NCI-H2227 (cell line): ENCODE measurements at regions not wholly inside any gene's neighbourhood (a gene's known extent, or its start where the extent isn't known, plus 50 kb on each side); places are given as distances from the start of the nearest gene placed in this dataset.

Experiments used
- DNase-seq: peaks from one replicate; lab custom pipeline; 2025; ENCODE audit not compliant: unreplicated experiment; lab: John Stamatoyannopoulos, UW

DNA sequence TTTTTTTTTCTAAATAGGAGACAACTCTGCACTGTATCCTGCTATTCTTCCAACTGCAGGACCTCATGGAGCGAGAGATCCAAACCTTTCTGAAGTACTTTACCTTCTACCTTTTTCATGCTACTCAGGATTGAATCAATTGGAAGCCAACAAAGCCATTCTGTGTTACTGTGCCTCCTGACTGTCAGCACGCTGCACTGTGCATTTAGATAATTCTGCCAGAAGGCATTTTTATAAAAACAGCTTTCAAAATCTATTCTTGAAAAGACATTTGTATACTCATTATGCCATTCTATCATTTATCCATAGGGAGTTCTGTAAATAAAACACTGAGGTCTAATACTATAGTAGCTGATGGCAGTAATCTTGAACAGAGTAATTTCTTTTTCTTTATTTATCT, 142.8 kb downstream of the SLIT2 start:
- DNase-seq = peak; percentile 17

DNA sequence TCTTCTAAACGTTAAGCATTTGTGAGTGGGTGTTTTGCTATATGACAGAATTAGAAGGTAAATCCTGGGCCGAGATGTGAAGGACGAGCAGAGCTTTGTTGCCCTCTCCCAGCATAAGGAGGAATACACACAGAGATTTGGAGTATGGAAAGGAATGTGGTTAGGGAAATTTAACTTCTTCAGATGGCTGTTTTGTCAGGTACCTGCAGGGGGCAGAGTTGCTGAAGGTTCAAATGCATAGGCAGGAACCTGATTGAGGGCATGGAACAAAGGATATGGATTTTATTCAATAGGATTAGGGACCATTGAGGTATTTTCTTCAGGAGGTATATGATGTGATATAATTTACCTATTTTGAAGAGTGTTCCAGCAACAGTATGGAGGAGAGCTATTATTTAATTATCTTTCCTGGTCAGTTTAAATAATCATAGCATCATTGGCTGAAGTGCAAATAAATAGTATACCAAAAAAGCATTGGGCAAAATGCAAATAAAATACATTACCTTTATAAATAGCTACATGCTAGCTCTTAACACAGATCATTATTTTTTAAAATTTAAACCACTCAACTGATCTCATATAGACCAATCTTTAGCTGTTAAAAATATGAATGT, 143.6 kb downstream of the SLIT2 start:
- DNase-seq = peak; percentile 54

GRCh38 chr4:20403290-20403689, 151.6 kb downstream of the SLIT2 start:
- DNase-seq = no peak

DNA sequence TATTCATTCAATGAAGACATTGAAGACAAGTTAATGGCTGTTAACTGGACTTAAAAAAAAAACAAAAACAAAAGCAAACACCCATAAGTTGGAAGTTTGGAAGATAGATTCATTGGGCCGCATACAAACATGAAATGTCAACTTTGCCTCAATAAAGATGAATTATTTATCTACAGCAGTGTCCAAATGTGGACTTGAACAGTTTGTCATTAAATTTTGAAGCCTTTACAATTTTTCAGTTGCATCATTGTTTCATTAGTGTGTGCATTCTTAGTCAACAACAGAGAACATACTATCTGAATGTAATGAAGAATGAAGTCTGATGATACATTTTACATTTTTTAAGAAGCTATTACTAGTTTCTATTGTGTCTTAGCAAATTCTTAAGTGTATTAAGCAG, 152.1 kb downstream of the SLIT2 start:
- DNase-seq = no peak

DNA sequence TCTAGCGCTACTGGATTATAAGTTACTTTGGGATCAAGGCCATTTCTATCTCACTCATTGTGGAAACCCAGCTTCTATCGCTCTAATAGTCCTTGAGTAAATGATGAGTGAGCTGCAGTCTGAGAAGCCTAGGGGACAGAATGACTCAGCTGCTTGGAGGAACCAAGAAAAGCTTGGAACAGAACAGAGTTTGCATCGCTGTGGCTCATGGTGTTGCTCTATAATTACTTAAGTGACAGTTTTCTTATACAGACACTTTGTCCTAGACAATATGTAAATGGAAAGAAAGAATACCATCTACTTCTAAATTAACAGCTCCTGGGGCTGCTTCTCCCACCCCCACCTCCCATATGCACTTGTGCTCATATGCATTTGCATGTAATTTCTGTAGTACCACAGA, 156.9 kb downstream of the SLIT2 start:
- DNase-seq = peak; percentile 3

- DNase-seq = no peak
These were observed 160.4 kb downstream of the SLIT2 start for GRCh38 chr4:20412072-20412471.

- no peak for DNase-seq
These were observed 165.1 kb downstream of the SLIT2 start for GRCh38 chr4:20416800-20417199.

- DNase-seq = peak; percentile 38
These were observed 167.3 kb downstream of the SLIT2 start for GRCh38 chr4:20418861-20419451.

- no peak for DNase-seq
These were observed 169.4 kb downstream of the SLIT2 start for GRCh38 chr4:20420916-20421602.

DNA sequence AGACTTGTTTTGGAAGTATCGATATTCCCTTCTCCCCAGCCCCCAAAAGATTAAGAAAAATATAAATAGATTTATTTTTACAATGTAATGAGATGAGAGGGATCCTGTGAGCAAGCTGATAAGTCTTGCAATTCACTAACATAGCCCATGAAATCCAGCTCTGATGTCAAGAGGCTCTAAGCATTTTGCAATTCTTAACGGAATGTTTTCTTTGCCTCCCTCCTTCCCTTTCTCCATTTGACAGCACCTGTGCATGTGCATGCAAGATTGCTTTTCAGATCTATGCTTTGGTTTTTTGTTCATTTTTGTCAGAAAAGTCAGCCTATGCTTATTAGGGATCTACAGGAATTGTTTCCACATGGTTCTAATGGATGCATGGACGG, 169.9 kb downstream of the SLIT2 start:
- DNase-seq = no peak

DNA sequence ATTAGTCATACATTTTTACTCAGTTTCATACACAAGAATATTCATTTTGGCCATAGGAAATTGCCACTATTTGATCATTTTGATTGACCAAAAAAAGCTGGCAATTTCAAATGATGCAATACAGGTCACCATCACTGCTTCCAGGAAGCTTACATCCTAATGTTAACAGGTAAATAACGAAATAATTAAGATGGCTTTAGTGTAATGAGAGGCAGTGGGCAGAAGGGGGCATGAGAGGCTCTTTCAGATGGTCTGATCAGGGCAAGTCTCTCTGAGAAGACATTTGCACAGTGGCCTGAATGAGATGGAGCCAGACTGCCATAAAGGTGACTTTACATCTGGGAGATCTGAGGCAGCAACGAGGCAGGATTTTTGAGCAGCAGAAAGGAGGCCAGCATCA, 170.7 kb downstream of the SLIT2 start:
- peak; percentile 31 for DNase-seq

- DNase-seq = no peak
These were observed 171.7 kb downstream of the SLIT2 start for GRCh38 chr4:20423420-20423819.

DNA sequence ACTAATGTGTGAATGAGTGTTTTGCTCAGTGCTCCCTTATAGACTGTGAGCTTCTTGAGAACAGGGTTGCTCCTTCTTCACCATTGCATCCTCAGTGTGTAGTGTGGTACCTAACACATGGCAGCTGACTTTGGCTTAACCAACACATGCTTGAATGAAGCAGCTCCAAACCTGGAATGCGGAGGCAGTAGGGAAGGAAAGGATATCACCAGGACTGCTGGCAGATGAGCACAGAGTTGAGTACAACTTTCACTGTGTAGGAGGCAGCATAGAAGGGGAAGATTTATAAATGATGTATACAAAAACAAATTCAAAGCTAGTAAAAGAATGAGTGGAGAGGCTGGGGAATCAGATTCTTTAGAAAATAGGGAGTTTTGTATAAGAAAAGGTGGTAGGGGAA, 174.3 kb downstream of the SLIT2 start:
- no peak for DNase-seq

DNA sequence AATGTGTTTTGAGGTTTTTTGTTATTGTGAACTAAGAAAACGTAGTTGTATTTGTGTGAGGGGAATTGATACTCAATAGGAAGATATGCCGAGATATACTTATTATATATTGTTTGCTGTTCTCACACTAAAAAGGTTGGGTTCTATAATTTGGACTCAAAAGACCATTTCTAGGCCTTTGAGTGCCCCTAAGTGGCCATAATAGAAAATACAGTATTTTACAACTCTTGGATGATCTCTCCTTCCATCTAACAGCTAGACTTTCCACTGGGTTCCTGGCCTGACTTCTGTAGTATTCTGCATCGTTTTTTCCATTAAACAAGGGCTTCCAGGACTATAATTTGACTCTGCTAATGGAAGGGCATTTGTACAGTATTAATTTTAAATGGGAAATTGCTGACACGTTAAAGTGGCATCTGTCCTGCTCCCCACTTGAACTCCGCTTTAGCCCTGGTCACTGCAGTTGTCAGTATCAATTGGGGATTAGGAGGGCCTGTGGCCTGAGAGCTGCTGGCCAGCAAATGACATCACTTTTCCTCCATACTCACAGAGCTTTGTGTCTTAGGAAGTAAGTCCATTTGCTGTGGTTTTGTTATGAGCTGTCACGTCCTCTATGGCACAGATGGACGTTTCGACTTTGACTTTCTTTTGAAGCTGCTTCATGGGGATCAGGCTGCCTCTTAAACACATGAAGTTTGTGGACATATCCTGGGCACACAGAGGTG, 176.9 kb downstream of the SLIT2 start:
- peak; percentile 46 for DNase-seq

GRCh38 chr4:20430259-20430941, 178.7 kb downstream of the SLIT2 start:
- no peak for DNase-seq

GRCh38 chr4:20431543-20431951, 179.8 kb downstream of the SLIT2 start:
- no peak for DNase-seq

DNA sequence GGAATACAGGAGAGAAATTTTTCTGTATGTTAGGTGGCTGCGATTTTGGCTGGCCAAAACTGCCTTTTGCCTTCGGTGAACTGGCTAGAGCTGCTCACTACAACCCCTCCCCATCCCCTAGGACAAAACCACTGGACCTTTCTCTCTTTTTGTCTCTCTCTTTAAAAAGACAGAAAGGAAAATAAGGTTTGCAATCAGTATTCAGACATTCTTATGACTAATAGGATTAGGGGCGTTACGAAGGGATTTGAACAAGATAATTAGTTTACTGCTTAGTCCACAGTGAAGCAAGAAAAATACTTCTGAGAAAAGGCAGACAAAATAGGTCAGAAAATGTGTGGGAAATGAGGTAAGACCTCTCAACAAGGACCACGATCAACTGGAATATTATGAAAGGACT, 180.4 kb downstream of the SLIT2 start:
- DNase-seq = no peak

DNA sequence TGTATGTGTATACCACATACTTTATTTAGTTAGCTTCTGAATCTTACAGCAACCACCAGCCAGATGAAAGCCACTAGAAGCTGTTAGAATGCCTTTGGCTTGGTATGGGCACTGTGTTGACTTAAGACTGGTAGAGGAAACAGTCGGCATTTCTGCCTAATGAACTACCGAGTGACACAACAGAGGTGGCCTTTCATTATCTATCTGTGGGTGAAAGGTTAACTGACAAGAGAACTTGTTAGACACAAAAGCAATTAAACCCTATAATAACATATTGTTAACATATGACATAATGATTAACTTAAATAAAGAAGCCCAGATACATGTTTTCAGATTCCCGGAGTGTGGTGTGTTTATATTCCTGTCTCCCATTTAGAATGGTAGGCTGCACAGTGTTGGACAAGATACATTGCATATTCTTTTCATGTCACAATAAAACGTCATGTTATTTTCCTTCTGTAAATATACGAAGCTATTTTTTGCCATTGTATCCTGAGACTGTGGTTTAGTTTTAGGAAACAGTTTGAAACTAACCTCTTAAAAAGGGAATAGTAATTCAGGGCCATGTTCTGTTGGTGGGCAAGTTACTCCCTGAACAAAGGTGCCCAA, 181.5 kb downstream of the SLIT2 start:
- no peak for DNase-seq

- DNase-seq = no peak
These were observed 188.5 kb downstream of the SLIT2 start for GRCh38 chr4:20440170-20440569.

DNA sequence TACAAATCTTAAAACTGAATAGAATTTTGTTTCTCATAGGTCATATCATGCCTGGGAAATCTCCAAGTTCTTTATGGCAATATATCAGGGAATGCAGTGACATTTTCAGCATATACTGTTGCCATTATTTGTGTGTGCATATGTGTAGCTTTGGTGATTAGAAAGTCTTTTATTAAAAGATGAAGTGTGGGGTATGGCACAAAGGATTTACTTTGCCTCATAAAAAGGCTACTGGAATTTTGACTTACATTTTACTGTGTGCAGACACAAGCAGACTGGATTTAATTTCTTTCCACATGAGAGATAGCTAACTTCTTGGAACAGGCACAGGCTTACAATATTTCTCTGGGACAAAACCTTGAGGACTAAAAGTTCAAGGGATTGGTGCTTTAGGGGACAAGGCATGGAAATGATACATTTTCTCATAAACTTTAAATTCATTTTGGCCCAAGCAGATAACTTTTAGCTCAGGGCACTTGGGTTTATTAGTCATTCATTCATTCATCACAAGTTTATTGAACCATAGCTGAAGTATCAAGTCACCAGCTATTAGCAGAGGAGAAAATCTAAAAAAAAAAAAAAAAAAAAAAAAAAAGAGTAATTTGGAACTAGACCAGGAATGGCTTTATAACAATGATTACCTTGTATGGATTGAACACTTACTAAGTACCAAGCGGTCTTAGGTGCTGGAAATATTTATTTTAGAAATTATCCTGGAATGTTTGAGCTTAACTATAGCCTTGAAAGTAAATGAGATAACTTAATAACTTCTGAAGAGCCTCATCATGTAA, 191.5 kb downstream of the SLIT2 start:
- DNase-seq = no peak
